GM18502 (cell line): ENCODE measurements at regions not wholly inside any gene's neighbourhood (a gene's known extent, or its start where the extent isn't known, plus 50 kb on each side); places are given as distances from the start of the nearest gene placed in this dataset.
"Not testable (repeated sequence)": the region's sequence is repeated elsewhere in the genome, so short reads cannot be mapped to it uniquely, and the experiment has no call there.

Experiments used
- ATAC-seq: cut with Tn5 transposase; IDR thresholded peaks from one replicate; pipeline ENCODE4 v1.9.1; 2021; ENCODE audit warnings: mild to moderate bottlenecking; ENCODE audit not compliant: unreplicated experiment, poor library complexity

GRCh38 chr10:9260690-9261089 lies 1206.2 kb downstream of the GATA3 start:
- ATAC-seq = no peak

- ATAC-seq = no peak
Observed at GRCh38 chr10:9262770-9263169, 1208.3 kb downstream of the GATA3 start.

- ATAC-seq = no peak
Observed at GRCh38 chr10:9268176-9268575, 1213.7 kb downstream of the GATA3 start.

GRCh38 chr10:9273126-9273833 lies 1218.8 kb downstream of the GATA3 start:
- not testable (repeated sequence) for ATAC-seq

- ATAC-seq = no peak
Observed at GRCh38 chr10:9274206-9274755, 1219.8 kb downstream of the GATA3 start.

- no peak for ATAC-seq
Observed at GRCh38 chr10:9275861-9276260, 1221.4 kb downstream of the GATA3 start.

GRCh38 chr10:9285690-9286089 lies 1231.2 kb downstream of the GATA3 start:
- ATAC-seq = no peak

- no peak for ATAC-seq
Observed at GRCh38 chr10:9289811-9290210, 1235.3 kb downstream of the GATA3 start.

- ATAC-seq = no peak
Observed at GRCh38 chr10:9291081-9291480, 1236.6 kb downstream of the GATA3 start.

GRCh38 chr10:9294132-9294663 lies 1239.7 kb downstream of the GATA3 start:
- no peak for ATAC-seq

GRCh38 chr10:9294865-9295264 lies 1240.4 kb downstream of the GATA3 start:
- ATAC-seq = peak; percentile 98

GRCh38 chr10:9296190-9296589 lies 1241.7 kb downstream of the GATA3 start:
- no peak for ATAC-seq

- ATAC-seq = no peak
Observed at GRCh38 chr10:9297580-9297979, 1243.1 kb downstream of the GATA3 start.

- ATAC-seq = no peak
Observed at GRCh38 chr10:9299966-9300365, 1245.5 kb downstream of the GATA3 start.

GRCh38 chr10:9301148-9301547 lies 1246.7 kb downstream of the GATA3 start:
- no peak for ATAC-seq

- no peak for ATAC-seq
Observed at GRCh38 chr10:9301554-9301953, 1247.1 kb downstream of the GATA3 start.

GRCh38 chr10:9302140-9302746 lies 1247.8 kb downstream of the GATA3 start:
- ATAC-seq = peak; percentile 54

GRCh38 chr10:9305018-9305655 lies 1250.6 kb downstream of the GATA3 start:
- ATAC-seq = peak; percentile 58

GRCh38 chr10:9311702-9312499 lies 1257.4 kb downstream of the GATA3 start:
- no peak for ATAC-seq

GRCh38 chr10:9315292-9315691 lies 1260.8 kb downstream of the GATA3 start:
- ATAC-seq = no peak
